Activated B cell treated with CpG ODN at 0.5 μM for 24 hours (primary cell): ENCODE measurements at regions not wholly inside any gene's neighbourhood (a gene's known extent, or its start where the extent isn't known, plus 50 kb on each side); places are given as distances from the start of the nearest gene placed in this dataset.

Source experiments
- ATAC-seq: fragments of 200-7000 bp; cut with Tn5 transposase; one replicate; pipeline ENCODE4 v1.10.0; 2021; ENCODE audit warnings: low read depth, mild to moderate bottlenecking, moderate library complexity
- CTCF ChIA-PET: fragments of 350-600 bp; sonication (Branson Sonifier 250); formaldehyde crosslinking; loops from one replicate; lab custom pipeline; 2021; ENCODE audit warnings: antibody characterized with exemption; lab: Charles Lee
- POLR2A ChIA-PET: fragments of 350-600 bp; sonication (Branson Sonifier 250); formaldehyde crosslinking; loops from one replicate; lab custom pipeline; 2021; ENCODE audit warnings: antibody characterized with exemption; lab: Charles Lee
- DNase-seq: peaks from one replicate; pipeline ENCODE4 v3.0.0; 2022
- H3K27ac Mint-ChIP-seq: one replicate; pipeline ENCODE4 v1.8.0; 2020; ENCODE audit warnings: mixed read lengths
- H3K27me3 Mint-ChIP-seq: one replicate; pipeline ENCODE4 v1.8.0; 2021; ENCODE audit warnings: mixed read lengths
- H3K36me3 Mint-ChIP-seq: one replicate; pipeline ENCODE4 v1.8.0; 2021; ENCODE audit warnings: low read depth, mixed read lengths
- H3K4me1 Mint-ChIP-seq: one replicate; pipeline ENCODE4 v1.8.0; 2021; ENCODE audit warnings: mixed read lengths
- H3K4me3 Mint-ChIP-seq: one replicate; pipeline ENCODE4 v1.8.0; 2020; ENCODE audit warnings: mild to moderate bottlenecking, mixed read lengths
- H3K9me3 Mint-ChIP-seq: one replicate; pipeline ENCODE4 v1.8.0; 2020; ENCODE audit warnings: mixed read lengths
- CTCF ChIP-seq: fragments of 200-600 bp; IDR thresholded peaks from one replicate; pipeline ENCODE4 v1.8.0; 2022; ENCODE audit warnings: antibody characterized with exemption, mild to moderate bottlenecking
- intact Hi-C: fragments of 100-400 bp; cut with micrococcal nuclease; formaldehyde crosslinking; loops from one replicate; pipeline ENCODE4 v1.15.1; 2024

GRCh38 chr15:66999046-66999968 is 66.1 kb upstream of the SMAD3 start:
- H3K9me3 Mint-ChIP-seq: peaks cover 2% of the 10 kb centered on the region
- H3K4me3 Mint-ChIP-seq: no peak overlapping the region
- no peaks in the 10 kb centered on the region for H3K36me3 Mint-ChIP-seq
- H3K4me1 Mint-ChIP-seq: peaks cover 16% of the 10 kb centered on the region
- no peaks in the 10 kb centered on the region for H3K27me3 Mint-ChIP-seq
- DNase-seq: no peak
- no peak overlapping the region for H3K27ac Mint-ChIP-seq
- ChIA-PET POLR2A (interaction anchor here (0.6 kb wide), 1 partner anchor 121 kb away, joined by 3 read pairs; no protein-coding TSS in a partner anchor), CTCF (no interaction called here)
- TF ChIP-seq CTCF: no peak
- no peak for ATAC-seq
- intact Hi-C loops: no loop called here

DNA sequence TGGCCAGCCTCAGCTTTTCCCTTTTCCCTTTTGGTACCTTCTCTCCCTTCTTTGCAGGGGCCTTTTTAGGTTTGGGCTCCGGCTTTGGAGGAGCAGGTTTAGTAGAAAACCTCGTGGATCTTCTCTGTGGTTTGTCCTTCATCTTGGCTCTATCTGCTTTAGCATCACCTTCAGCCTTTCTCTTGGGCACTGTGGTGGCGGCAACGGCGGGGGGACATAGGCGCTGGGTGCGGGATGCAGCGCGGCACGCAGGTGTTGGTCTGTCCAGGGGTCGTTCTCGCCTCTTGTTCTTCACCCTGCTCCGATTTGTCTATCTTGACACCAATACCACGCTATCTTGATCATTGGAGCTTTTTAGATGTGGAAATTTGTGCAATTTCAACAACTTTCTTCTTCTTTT is 64.5 kb upstream of the SMAD3 start:
- Mint-ChIP-seq H3K9me3 (peaks cover 2% of the 10 kb centered on the region), H3K36me3 (no peaks in the 10 kb centered on the region), H3K27ac (no peak overlapping the region), H3K27me3 (no peaks in the 10 kb centered on the region), H3K4me1 (peaks cover 20% of the 10 kb centered on the region), H3K4me3 (no peak overlapping the region)
- no peak for TF ChIP-seq CTCF
- ATAC-seq (no peak), DNase-seq (no peak)
- ChIA-PET POLR2A (no interaction called here), CTCF (no interaction called here)
- intact Hi-C loops: no loop called here

DNA sequence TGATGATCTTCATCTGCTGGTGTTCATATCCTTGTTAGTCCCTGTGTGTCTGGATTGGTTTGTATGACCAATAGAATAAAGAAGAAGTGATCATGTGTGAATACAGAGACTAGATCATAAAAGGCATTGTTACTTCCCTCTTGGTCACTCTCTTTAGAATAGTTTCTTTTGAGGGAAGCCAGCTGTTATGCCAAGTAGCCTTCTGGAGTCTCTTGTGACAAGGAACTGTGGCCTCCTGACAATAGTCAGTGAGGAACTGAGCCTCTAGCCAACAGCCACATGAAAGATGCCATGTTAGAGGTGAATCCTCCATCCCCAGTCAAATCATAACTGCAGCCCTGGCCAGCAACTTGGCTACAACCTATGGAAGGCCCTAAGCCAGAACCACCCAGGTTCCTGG is 63.0 kb upstream of the SMAD3 start:
- POLR2A ChIA-PET: interaction anchor here (0.6 kb wide), 1 partner anchor 35 kb away, joined by 3 read pairs; no protein-coding TSS in a partner anchor
- no peaks in the 10 kb centered on the region for H3K36me3 Mint-ChIP-seq
- no peak for TF ChIP-seq CTCF

GRCh38 chr15:67003586-67003985 is 61.8 kb upstream of the SMAD3 start:
- CTCF ChIA-PET: no interaction called here
- Mint-ChIP-seq H3K4me1 (peaks cover 20% of the 10 kb centered on the region), H3K4me3 (no peak overlapping the region), H3K9me3 (peaks cover 2% of the 10 kb centered on the region), H3K27me3 (peaks cover 2% of the 10 kb centered on the region), H3K36me3 (no peaks in the 10 kb centered on the region), H3K27ac (no peak overlapping the region)
- intact Hi-C loops: no loop called here
- ATAC-seq (no peak), DNase-seq (no peak)
- TF ChIP-seq CTCF: no peak
- POLR2A ChIA-PET: interaction anchor here (0.7 to 1.1 kb wide), 3 partner anchors 29 to 98 kb away, joined by 3 read pairs; no protein-coding TSS in a partner anchor

More for the DNA sequence above, 63.0 kb upstream of the SMAD3 start:
- DNase-seq (no peak), ATAC-seq (no peak)
- Mint-ChIP-seq H3K9me3 (peaks cover 2% of the 10 kb centered on the region), H3K27ac (no peak overlapping the region), H3K4me3 (no peak overlapping the region), H3K4me1 (peaks cover 20% of the 10 kb centered on the region), H3K27me3 (peaks cover 2% of the 10 kb centered on the region)
- CTCF ChIA-PET: no interaction called here
- intact Hi-C loops: no loop called here

GRCh38 chr15:67004142-67004541 is 61.3 kb upstream of the SMAD3 start:
- peak overlapping the region; percentile 43 for H3K27ac Mint-ChIP-seq
- POLR2A ChIA-PET: interaction anchor here (1.0 to 1.2 kb wide), 3 partner anchors 56 to 97 kb away, joined by 3 read pairs; no protein-coding TSS in a partner anchor

More at GRCh38 chr15:67004142-67004541, 61.3 kb upstream of the SMAD3 start:
- DNase-seq: no peak
- peaks cover 20% of the 10 kb centered on the region for H3K4me1 Mint-ChIP-seq
- CTCF ChIA-PET: no interaction called here
- no peak for TF ChIP-seq CTCF
- no peak overlapping the region for H3K4me3 Mint-ChIP-seq
- ATAC-seq: peak; percentile 67
- intact Hi-C loops: no loop called here
- peaks cover 2% of the 10 kb centered on the region for H3K9me3 Mint-ChIP-seq
- H3K27me3 Mint-ChIP-seq: peaks cover 2% of the 10 kb centered on the region
- no peaks in the 10 kb centered on the region for H3K36me3 Mint-ChIP-seq
